Astrocyte (in vitro differentiated cells and primary cell): ENCODE measurements at regions not wholly inside any gene's neighbourhood (a gene's known extent, or its start where the extent isn't known, plus 50 kb on each side); places are given as distances from the start of the nearest gene placed in this dataset.
"Not testable (repeated sequence)": the region's sequence is repeated elsewhere in the genome, so short reads cannot be mapped to it uniquely, and the experiment has no call there.

Experiments used
- CTCF ChIP-seq: IDR thresholded peaks from 2 replicates; pipeline ENCODE4 v1.5.1; 2011; ENCODE audit warnings: low read depth, mild to moderate bottlenecking, inconsistent platforms, low read length, moderate library complexity; ENCODE audit not compliant: insufficient read depth
- EZH2 ChIP-seq: IDR thresholded peaks from 2 replicates; pipeline ENCODE4 v1.6.1; 2012; ENCODE audit warnings: mild to moderate bottlenecking, low read length, inconsistent platforms; ENCODE audit not compliant: insufficient read depth

DNA sequence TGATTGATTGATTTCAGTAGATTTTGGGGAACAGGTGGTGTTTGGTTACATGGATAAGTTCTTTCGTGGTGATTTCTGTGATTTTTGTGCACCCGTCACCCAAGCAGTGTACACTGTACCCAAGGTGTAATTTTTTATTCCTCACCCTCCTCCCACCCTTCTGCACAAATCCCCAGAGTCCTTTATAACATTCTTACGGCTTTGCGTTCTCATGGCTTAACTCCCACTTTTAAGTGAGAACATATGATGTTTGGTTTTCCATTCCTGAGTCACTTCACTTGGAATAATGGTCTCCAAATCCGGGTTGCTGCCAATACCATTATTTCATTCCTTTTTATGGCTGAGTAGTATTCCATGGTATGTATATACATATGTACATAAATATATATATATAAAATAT is 68.6 kb upstream of the SLIT2 start:
- TF ChIP-seq CTCF, EZH2: not testable (repeated sequence)
